COLO668 (cell line): ENCODE measurements at regions not wholly inside any gene's neighbourhood (a gene's known extent, or its start where the extent isn't known, plus 50 kb on each side); places are given as distances from the start of the nearest gene placed in this dataset.
"Not testable (repeated sequence)": the region's sequence is repeated elsewhere in the genome, so short reads cannot be mapped to it uniquely, and the experiment has no call there.

Source experiments
- DNase-seq: peaks from one replicate; lab custom pipeline; 2025; ENCODE audit not compliant: unreplicated experiment; lab: John Stamatoyannopoulos, UW

- DNase-seq = not testable (repeated sequence)
Measured at GRCh38 chr16:21533474-21533873, 65.9 kb upstream of the METTL9 start.

- DNase-seq = peak; percentile 42
Measured at GRCh38 chr16:21534561-21534960, 64.8 kb upstream of the METTL9 start.

GRCh38 chr16:21535201-21535600 lies 64.2 kb upstream of the METTL9 start:
- DNase-seq = not testable (repeated sequence)

GRCh38 chr16:21536740-21537139 lies 62.6 kb upstream of the METTL9 start:
- DNase-seq = not testable (repeated sequence)

GRCh38 chr16:21537598-21537997 lies 61.8 kb upstream of the METTL9 start:
- not testable (repeated sequence) for DNase-seq

- not testable (repeated sequence) for DNase-seq
Measured at GRCh38 chr16:21539107-21539618, 60.2 kb upstream of the METTL9 start.

GRCh38 chr16:21540770-21541433 lies 58.5 kb upstream of the METTL9 start:
- DNase-seq = not testable (repeated sequence)

GRCh38 chr16:21541611-21542051 lies 57.7 kb upstream of the METTL9 start:
- not testable (repeated sequence) for DNase-seq

- not testable (repeated sequence) for DNase-seq
Measured at GRCh38 chr16:21542075-21542474, 57.3 kb upstream of the METTL9 start.

GRCh38 chr16:21542491-21543124 lies 56.8 kb upstream of the METTL9 start:
- not testable (repeated sequence) for DNase-seq

GRCh38 chr16:21543151-21543836 lies 56.1 kb upstream of the METTL9 start:
- not testable (repeated sequence) for DNase-seq

- not testable (repeated sequence) for DNase-seq
Measured at GRCh38 chr16:21545664-21546326, 53.6 kb upstream of the METTL9 start.

GRCh38 chr16:21549396-21549795 lies 50.0 kb upstream of the METTL9 start:
- not testable (repeated sequence) for DNase-seq
